Peyer's patch (tissue), 4 donors: ENCODE measurements at regions not wholly inside any gene's neighbourhood (a gene's known extent, or its start where the extent isn't known, plus 50 kb on each side); places are given as distances from the start of the nearest gene placed in this dataset.

ENCODE experiments used
- DNase-seq, 3 donors: peaks; one replicate each; pipeline ENCODE4 v3.0.0-alpha.2; 2017 to 2019
- H3K27ac ChIP-seq, 4 donors: fragments of 200-600 bp; sonication (generic); one replicate each; pipeline ENCODE4 v1.5.1; 2016 to 2019
- H3K27me3 ChIP-seq, 2 donors: fragments of 200-600 bp; sonication (generic); one replicate each; pipeline ENCODE4 v1.5.1; 2019
- H3K36me3 ChIP-seq, 3 donors: fragments of 200-600 bp; sonication (generic); one replicate each; pipeline ENCODE4 v1.5.1; 2016 to 2019
- H3K4me1 ChIP-seq, 4 donors: fragments of 200-600 bp; sonication (generic); one replicate each; pipeline ENCODE4 v1.5.1; 2016 to 2019
- H3K4me3 ChIP-seq, 4 donors: fragments of 200-600 bp; sonication (generic); 1 replicate in 3 of 4; 2 replicates in 1 of 4; pipeline ENCODE4 v1.5.1; 2016 to 2019; ENCODE audit warnings: mild to moderate bottlenecking in 1 of 4
- H3K9me3 ChIP-seq, 4 donors: fragments of 200-600 bp; sonication (generic); one replicate each; pipeline ENCODE4 v1.5.1; 2016 to 2019; ENCODE audit warnings: mild to moderate bottlenecking in 1 of 4
- POLR2A ChIP-seq, 2 donors: fragments of 450-650 bp; IDR thresholded peaks; one replicate each; pipeline ENCODE4 v1.5.1; 2017; ENCODE audit warnings: antibody characterized with exemption in 2 of 2, mild to moderate bottlenecking in 2 of 2, moderate library complexity in 2 of 2
- TF ChIP-seq, protein P1 (sequence below), 6 experiments: fragments of 450-650 bp in 4 of 6; fragments of 200-600 bp in 2 of 6; sonication (generic) in 1 of 6; IDR thresholded peaks; one replicate each; pipeline ENCODE4 v1.5.1; 2017 to 2019; ENCODE audit warnings: antibody characterized with exemption in 6 of 6, mild to moderate bottlenecking in 3 of 6, moderate library complexity in 1 of 6

DNA sequence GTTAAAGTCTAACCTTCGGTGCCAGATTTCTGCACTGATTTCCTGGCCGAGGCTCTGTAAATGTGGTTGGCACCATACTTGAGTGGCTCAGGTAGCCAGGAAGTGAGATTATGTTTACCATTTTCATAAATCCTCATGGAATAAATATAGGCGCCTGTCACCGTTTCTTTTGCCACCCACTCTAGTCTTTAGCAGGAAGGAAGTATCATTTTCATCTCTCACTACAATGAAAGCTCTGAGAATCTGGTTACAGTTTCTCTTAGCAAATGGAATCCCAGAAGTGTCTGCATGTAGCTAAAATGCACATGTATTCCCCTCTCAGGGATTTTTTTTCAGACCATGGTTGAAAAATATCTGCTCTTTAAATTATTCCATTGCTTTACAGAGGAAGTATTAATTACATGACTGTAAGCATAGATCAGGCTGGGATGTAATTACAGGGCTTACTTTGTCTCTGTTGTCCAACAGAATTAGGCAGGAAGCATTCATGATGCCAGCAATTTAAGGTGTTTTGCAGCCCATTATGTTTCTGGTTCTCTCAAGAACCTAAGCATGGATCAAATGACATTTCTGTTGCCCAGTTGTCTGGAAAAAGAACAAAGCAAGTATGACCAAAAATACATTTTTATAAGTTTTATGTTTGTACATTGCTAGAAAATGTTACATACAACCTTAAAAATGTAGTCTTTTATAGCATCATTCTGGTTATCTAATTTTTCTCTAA, 221.7 kb upstream of the SPRY2 start:
- H3K27me3 ChIP-seq = no peaks in the 10 kb centered on the region
- H3K36me3 ChIP-seq = no peaks in the 10 kb centered on the region
- no peak overlapping the region for H3K27ac ChIP-seq
- TF ChIP-seq, protein P1, sequence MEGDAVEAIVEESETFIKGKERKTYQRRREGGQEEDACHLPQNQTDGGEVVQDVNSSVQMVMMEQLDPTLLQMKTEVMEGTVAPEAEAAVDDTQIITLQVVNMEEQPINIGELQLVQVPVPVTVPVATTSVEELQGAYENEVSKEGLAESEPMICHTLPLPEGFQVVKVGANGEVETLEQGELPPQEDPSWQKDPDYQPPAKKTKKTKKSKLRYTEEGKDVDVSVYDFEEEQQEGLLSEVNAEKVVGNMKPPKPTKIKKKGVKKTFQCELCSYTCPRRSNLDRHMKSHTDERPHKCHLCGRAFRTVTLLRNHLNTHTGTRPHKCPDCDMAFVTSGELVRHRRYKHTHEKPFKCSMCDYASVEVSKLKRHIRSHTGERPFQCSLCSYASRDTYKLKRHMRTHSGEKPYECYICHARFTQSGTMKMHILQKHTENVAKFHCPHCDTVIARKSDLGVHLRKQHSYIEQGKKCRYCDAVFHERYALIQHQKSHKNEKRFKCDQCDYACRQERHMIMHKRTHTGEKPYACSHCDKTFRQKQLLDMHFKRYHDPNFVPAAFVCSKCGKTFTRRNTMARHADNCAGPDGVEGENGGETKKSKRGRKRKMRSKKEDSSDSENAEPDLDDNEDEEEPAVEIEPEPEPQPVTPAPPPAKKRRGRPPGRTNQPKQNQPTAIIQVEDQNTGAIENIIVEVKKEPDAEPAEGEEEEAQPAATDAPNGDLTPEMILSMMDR (IDR thresholded peaks at IDR 0.05) = no peak
- no peak for TF ChIP-seq POLR2A (IDR thresholded peaks at IDR 0.05)
- H3K9me3 ChIP-seq = no peaks in the 10 kb centered on the region
- DNase-seq = no peak
- no peaks in the 10 kb centered on the region for H3K4me1 ChIP-seq
- no peak overlapping the region for H3K4me3 ChIP-seq

DNA sequence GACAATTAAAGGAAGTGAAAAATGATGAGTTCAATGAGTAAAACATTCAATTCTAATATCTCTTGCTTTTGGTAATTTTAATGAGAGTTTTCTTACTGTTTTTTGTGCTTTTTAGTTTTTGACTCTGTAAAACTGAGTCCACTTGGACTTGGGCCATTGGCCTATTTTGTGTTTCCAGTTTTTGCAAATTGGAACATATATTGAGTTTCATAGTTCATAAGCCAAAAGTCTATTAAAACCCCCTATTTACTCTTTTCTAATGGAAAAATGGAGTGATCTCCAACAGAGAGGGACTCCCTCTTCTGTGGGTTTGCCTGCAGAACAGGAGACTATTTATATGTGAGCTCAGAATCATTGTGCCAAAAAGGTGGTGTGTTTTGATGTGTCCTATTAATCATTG, 219.7 kb upstream of the SPRY2 start:
- Histone ChIP-seq H3K4me3 (no peak overlapping the region), H3K27ac (no peak overlapping the region), H3K36me3 (no peaks in the 10 kb centered on the region), H3K27me3 (no peaks in the 10 kb centered on the region), H3K4me1 (no peaks in the 10 kb centered on the region), H3K9me3 (no peaks in the 10 kb centered on the region)
- DNase-seq = no peak
- no peak for TF ChIP-seq POLR2A (IDR thresholded peaks at IDR 0.05)
- TF ChIP-seq, protein P1 (IDR thresholded peaks at IDR 0.05) = no peak

DNA sequence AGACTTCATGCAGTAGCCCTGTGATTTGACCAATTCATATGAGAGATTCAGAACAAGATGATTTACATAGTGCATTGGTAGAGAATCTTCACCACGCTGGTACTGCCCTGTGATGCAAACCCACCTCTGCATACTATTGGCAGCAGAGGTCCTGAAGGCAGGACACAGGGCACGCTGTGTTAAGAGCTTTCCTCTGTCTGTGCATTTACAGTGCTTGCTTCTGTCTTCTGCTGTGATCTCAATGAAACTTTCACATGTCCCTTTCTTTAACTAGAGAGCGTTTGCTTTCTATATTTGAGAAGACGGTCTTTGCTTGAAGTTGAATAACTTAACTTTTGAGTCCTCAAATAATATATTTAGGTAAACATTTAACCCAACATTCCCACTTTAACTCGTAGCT, 219.0 kb upstream of the SPRY2 start:
- DNase-seq = no peak
- no peak for TF ChIP-seq POLR2A (IDR thresholded peaks at IDR 0.05)
- TF ChIP-seq, protein P1 (IDR thresholded peaks at IDR 0.05) = no peak
- Histone ChIP-seq H3K4me3 (no peak overlapping the region), H3K9me3 (no peaks in the 10 kb centered on the region), H3K27me3 (no peaks in the 10 kb centered on the region), H3K27ac (no peak overlapping the region), H3K36me3 (no peaks in the 10 kb centered on the region), H3K4me1 (no peaks in the 10 kb centered on the region)

DNA sequence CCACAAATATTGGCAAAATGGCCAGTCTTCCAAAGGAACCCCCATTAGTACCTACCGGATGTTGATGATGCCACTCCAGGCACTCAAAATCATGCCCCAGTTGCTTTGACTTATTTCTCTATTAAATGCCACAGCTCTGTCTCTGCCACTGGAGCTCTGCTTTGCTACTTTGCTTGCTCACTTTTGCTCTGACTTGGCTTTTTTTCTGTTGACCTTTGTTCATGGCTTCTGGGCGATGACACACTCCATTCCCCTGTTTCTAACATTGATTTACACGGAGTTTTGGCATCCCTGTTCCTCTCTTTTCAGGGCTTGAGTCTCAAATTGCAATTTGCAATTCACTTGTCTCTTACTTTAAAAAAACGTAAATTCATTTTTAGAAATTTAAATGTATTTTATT, 217.1 kb upstream of the SPRY2 start:
- TF ChIP-seq, protein P1 (IDR thresholded peaks at IDR 0.05) = no peak
- TF ChIP-seq POLR2A (IDR thresholded peaks at IDR 0.05) = no peak
- no peak for DNase-seq
- Histone ChIP-seq H3K4me3 (no peak overlapping the region), H3K36me3 (no peaks in the 10 kb centered on the region), H3K27me3 (no peaks in the 10 kb centered on the region), H3K4me1 (no peaks in the 10 kb centered on the region), H3K9me3 (no peaks in the 10 kb centered on the region), H3K27ac (no peak overlapping the region)

DNA sequence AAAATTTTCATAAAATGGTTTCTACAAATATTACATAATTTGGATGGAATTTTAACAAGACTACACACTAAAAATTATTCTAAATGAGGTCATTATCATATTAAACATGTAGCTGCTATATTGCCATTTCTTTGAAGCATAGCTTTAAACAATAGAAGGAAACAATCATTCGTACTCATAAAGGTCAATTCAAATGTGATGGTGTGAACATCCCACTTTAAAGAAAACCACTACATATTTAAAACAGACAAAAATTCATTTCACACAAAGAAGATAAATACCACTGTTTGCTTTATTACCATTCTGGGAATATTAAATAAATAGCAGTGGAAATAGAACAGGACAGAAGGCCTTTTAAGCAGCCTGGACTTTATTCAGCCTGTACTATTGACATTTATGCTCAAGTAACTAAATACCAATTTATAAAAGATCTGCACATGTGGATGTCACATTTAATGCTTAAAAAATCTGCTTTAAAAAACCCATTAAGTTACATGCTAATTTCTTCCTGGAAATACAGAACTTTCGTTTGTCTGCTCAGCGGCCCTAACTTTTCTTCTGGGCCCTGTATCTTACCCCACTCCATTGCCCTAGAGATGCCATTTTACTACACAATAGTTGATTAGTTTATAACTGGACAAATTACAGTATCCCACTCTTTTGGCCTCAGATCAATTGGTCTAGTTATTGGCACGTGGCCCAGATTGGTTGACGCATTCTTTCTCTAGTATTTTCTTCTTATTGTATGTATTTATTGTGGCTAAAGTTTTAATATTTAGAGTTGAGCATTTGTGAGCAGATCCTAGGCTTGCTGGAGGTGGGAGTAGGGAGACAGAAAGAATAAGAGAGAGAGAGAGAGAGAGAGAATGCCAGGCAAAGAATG, 215.1 kb upstream of the SPRY2 start:
- H3K4me1 ChIP-seq = no peaks in the 10 kb centered on the region
- TF ChIP-seq, protein P1 (IDR thresholded peaks at IDR 0.05) = no peak
- no peak for TF ChIP-seq POLR2A (IDR thresholded peaks at IDR 0.05)
- no peaks in the 10 kb centered on the region for H3K9me3 ChIP-seq
- H3K4me3 ChIP-seq = no peak overlapping the region
- DNase-seq = no peak
- no peaks in the 10 kb centered on the region for H3K27me3 ChIP-seq
- no peaks in the 10 kb centered on the region for H3K36me3 ChIP-seq
- no peak overlapping the region for H3K27ac ChIP-seq
